Loucy (cell line): ENCODE measurements at regions not wholly inside any gene's neighbourhood (a gene's known extent, or its start where the extent isn't known, plus 50 kb on each side); places are given as distances from the start of the nearest gene placed in this dataset.

Experiments
- H2AFZ ChIP-seq: fragments of 200-600 bp; sonication (generic); 2 replicates; pipeline ENCODE4 v1.6.0; 2016; ENCODE audit warnings: antibody characterized with exemption, mild to moderate bottlenecking, low read length, moderate library complexity
- H3F3A ChIP-seq: fragments of 200-600 bp; 2 replicates; pipeline ENCODE4 v1.6.0; 2016; ENCODE audit warnings: antibody characterized with exemption, low read depth, mild to moderate bottlenecking
- H3K27me3 ChIP-seq: fragments of 200-600 bp; sonication (generic); 2 replicates; pipeline ENCODE4 v1.6.1; 2014; ENCODE audit warnings: low read length, mild to moderate bottlenecking; ENCODE audit not compliant: insufficient read depth, poor library complexity, severe bottlenecking
- H3K36me3 ChIP-seq: fragments of 200-600 bp; sonication (generic); 2 replicates; pipeline ENCODE4 v1.6.1; 2016; ENCODE audit warnings: low read length; ENCODE audit not compliant: insufficient read depth
- H3K4me1 ChIP-seq: fragments of 200-600 bp; sonication (generic); 2 replicates; pipeline ENCODE4 v1.5.1; 2014; ENCODE audit warnings: low read length, mild to moderate bottlenecking; ENCODE audit not compliant: insufficient read depth, poor library complexity, severe bottlenecking
- H3K4me2 ChIP-seq: fragments of 200-600 bp; sonication (generic); 2 replicates; pipeline ENCODE4 v1.6.0; 2014; ENCODE audit warnings: antibody characterized with exemption, low read length, low read depth, mild to moderate bottlenecking; ENCODE audit not compliant: poor library complexity, severe bottlenecking
- H3K4me3 ChIP-seq: fragments of 200-600 bp; sonication (generic); 2 replicates; pipeline ENCODE4 v1.5.1; 2014; ENCODE audit warnings: low read length, mild to moderate bottlenecking, mixed read lengths; ENCODE audit not compliant: poor library complexity, severe bottlenecking
- H3K79me2 ChIP-seq: fragments of 200-600 bp; sonication (generic); 2 replicates; pipeline ENCODE4 v1.6.1; 2014; ENCODE audit warnings: low read length; ENCODE audit not compliant: insufficient read depth
- H3K9ac ChIP-seq: fragments of 200-600 bp; sonication (generic); 2 replicates; pipeline ENCODE4 v1.6.0; 2014; ENCODE audit warnings: mild to moderate bottlenecking, low read depth, low read length, moderate library complexity; ENCODE audit not compliant: poor library complexity, severe bottlenecking
- H3K9me2 ChIP-seq: fragments of 200-600 bp; sonication (generic); replicated peaks from 2 replicates; pipeline ENCODE4 v1.6.1; 2016; ENCODE audit warnings: low read depth, low read length, mixed read lengths
- H3K9me3 ChIP-seq: fragments of 200-600 bp; sonication (generic); 2 replicates; pipeline ENCODE4 v1.6.1; 2014; ENCODE audit warnings: mild to moderate bottlenecking, antibody characterized with exemption, low read length, low read depth; ENCODE audit not compliant: insufficient read depth
- H4K20me1 ChIP-seq: fragments of 200-600 bp; sonication (generic); 2 replicates; pipeline ENCODE4 v1.6.0; 2014; ENCODE audit warnings: antibody characterized with exemption, low read length, mild to moderate bottlenecking; ENCODE audit not compliant: insufficient read depth, poor library complexity, severe bottlenecking
- CTCF ChIP-seq: fragments of 200-600 bp; sonication (generic); conservative IDR thresholded peaks from 2 replicates; pipeline ENCODE4 v1.5.1; 2014; ENCODE audit warnings: mild to moderate bottlenecking, antibody characterized with exemption, low read length
- EZH2phosphoT487 ChIP-seq: fragments of 200-600 bp; IDR thresholded peaks from 2 replicates; pipeline ENCODE4 v1.6.1; 2018; ENCODE audit warnings: antibody characterized with exemption, mild to moderate bottlenecking, moderate library complexity, borderline replicate concordance

GRCh38 chr6:153814136-153814535, 224.9 kb upstream of the OPRM1 start:
- Histone ChIP-seq H3K9me2 (no peaks in the 10 kb centered on the region), H3K36me3 (no peaks in the 10 kb centered on the region), H3F3A (no peaks in the 10 kb centered on the region), H3K27me3 (no peaks in the 10 kb centered on the region), H4K20me1 (no peaks in the 10 kb centered on the region), H3K9me3 (no peaks in the 10 kb centered on the region), H3K79me2 (no peaks in the 10 kb centered on the region), H3K4me3 (no peak overlapping the region), H3K4me1 (no peaks in the 10 kb centered on the region), H3K4me2 (no peak overlapping the region), H2AFZ (no peak overlapping the region), H3K9ac (no peak overlapping the region)
- TF ChIP-seq EZH2phosphoT487: no peak
- TF ChIP-seq CTCF: 0 out of 2 replicates have a peak, but pooled peaks have one; percentile 18

DNA sequence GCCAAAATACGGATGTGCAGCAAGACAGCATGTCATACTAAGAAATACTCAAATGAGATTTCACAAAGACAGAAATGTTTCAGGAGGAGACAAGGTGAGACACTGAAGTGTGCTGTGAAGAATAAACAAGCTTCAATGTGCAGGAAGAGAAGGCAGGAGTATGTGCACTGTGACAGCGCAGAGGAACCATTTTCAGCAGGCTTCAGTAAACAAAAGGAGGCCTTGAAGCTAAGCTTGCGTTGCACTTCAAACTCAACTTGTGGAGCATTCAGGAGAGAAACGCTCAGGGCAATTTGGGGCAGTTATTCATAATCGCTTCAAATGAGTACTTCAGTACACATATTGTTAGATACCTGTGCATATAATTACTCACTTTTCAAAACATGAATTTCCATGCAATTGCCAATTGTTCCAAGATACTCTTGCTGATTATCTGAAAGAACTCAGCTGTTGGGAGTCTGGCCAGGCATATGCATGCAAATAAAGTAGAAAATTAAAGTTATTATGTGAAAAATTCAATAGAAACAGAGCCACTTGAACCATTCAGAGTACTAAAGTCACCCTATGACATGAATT, 234.2 kb upstream of the OPRM1 start:
- no peaks in the 10 kb centered on the region for H3K4me1 ChIP-seq
- no peaks in the 10 kb centered on the region for H3K79me2 ChIP-seq
- no peaks in the 10 kb centered on the region for H4K20me1 ChIP-seq
- H3K27me3 ChIP-seq: no peaks in the 10 kb centered on the region
- no peak overlapping the region for H3K4me2 ChIP-seq
- no peaks in the 10 kb centered on the region for H3K9me3 ChIP-seq
- H3K36me3 ChIP-seq: no peaks in the 10 kb centered on the region
- no peak for TF ChIP-seq EZH2phosphoT487
- no peak for TF ChIP-seq CTCF
- H3K9ac ChIP-seq: no peak overlapping the region
- no peak overlapping the region for H2AFZ ChIP-seq
- no peak overlapping the region for H3K4me3 ChIP-seq
- H3F3A ChIP-seq: no peaks in the 10 kb centered on the region
- no peaks in the 10 kb centered on the region for H3K9me2 ChIP-seq

- Histone ChIP-seq H3K4me2 (no peak overlapping the region), H3K36me3 (no peaks in the 10 kb centered on the region), H3F3A (no peaks in the 10 kb centered on the region), H3K4me1 (no peaks in the 10 kb centered on the region), H3K4me3 (no peak overlapping the region), H3K9me2 (no peaks in the 10 kb centered on the region), H3K79me2 (no peaks in the 10 kb centered on the region), H3K9me3 (no peaks in the 10 kb centered on the region), H3K9ac (no peak overlapping the region), H2AFZ (no peak overlapping the region), H4K20me1 (no peaks in the 10 kb centered on the region), H3K27me3 (no peaks in the 10 kb centered on the region)
- TF ChIP-seq CTCF (no peak), EZH2phosphoT487 (no peak)
Observed at GRCh38 chr6:153801917-153802316, 237.1 kb upstream of the OPRM1 start.
